ENCODE measurements at regions not wholly inside any gene's neighbourhood (a gene's known extent, or its start where the extent isn't known, plus 50 kb on each side); places are given as distances from the start of the nearest gene placed in this dataset.

DNA sequence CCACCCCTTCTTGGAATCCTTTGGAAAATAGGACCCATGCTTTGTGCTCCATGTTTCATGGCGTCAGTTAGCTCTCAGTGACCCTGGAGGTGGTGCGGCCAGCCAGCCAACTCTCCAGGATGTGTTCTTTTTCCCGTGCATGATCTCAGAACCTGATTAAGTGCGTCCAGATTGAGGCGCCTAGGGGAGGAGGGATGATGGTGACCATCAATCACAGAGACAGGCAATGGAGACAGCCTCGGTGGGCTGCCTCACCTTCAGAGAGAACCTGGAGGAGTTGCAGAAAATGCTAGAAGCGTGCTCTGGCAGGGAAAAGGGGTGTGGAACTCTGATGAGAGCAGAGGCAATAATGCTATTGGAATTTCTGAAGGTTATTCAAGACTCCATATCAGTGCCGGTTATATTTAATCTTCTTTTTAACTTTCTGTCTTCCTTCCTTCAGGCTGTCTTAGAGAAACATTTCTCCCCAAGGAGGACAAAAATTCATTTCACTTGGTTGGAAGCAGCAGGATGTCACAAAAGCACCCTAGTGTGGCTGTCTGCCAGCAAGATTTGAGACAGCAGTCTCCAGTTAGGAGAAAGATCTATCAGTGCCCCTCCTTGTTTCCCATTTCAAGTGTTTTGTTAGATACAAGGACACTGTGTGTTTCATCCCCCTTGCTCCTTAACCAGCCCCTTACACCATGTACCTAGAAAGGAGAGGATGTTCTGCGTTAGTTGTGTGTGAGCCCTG is 53.3 kb upstream of the IGF1 start:
- TF ChIP-seq TAF1 (IDR thresholded peaks at IDR 0.05; ENCODE audit: borderline replicate concordance, low read depth, low read length): no peak
- TF ChIP-seq POLR2A (IDR thresholded peaks at IDR 0.05; ENCODE audit: low read depth, low read length): no peak

Data from GM12892 (cell line).